Endothelial cell (in vitro differentiated cells): ENCODE measurements at regions not wholly inside any gene's neighbourhood (a gene's known extent, or its start where the extent isn't known, plus 50 kb on each side); places are given as distances from the start of the nearest gene placed in this dataset.

Experiments used
- DNase-seq: peaks from one replicate; pipeline ENCODE4 v3.0.0; 2021; ENCODE audit warnings: low spot score
- H3K27ac Mint-ChIP-seq: one replicate; pipeline ENCODE4 v1.8.0; 2021; ENCODE audit warnings: mixed read lengths, inconsistent platforms; ENCODE audit not compliant: unreplicated experiment
- H3K27me3 Mint-ChIP-seq: one replicate; pipeline ENCODE4 v1.8.0; 2021; ENCODE audit warnings: mild to moderate bottlenecking, moderate library complexity, mixed read lengths, inconsistent platforms; ENCODE audit not compliant: unreplicated experiment
- H3K36me3 Mint-ChIP-seq: one replicate; pipeline ENCODE4 v1.8.0; 2021; ENCODE audit warnings: mild to moderate bottlenecking, low read depth, mixed read lengths, inconsistent platforms; ENCODE audit not compliant: unreplicated experiment
- H3K4me1 Mint-ChIP-seq: one replicate; pipeline ENCODE4 v1.8.0; 2021; ENCODE audit warnings: mild to moderate bottlenecking, mixed read lengths, inconsistent platforms; ENCODE audit not compliant: unreplicated experiment
- H3K4me3 Mint-ChIP-seq: one replicate; pipeline ENCODE4 v1.8.0; 2021; ENCODE audit warnings: mild to moderate bottlenecking, mixed read lengths, inconsistent platforms; ENCODE audit not compliant: unreplicated experiment
- H3K9me3 Mint-ChIP-seq: one replicate; pipeline ENCODE4 v1.8.0; 2021; ENCODE audit warnings: mixed read lengths, inconsistent platforms; ENCODE audit not compliant: unreplicated experiment
- TF ChIP-seq, protein P1 (sequence below): fragments of 200-600 bp; sonication (generic); IDR thresholded peaks from one replicate; pipeline ENCODE4 v1.5.0; 2021; ENCODE audit warnings: antibody characterized with exemption; ENCODE audit not compliant: unreplicated experiment

- TF ChIP-seq, protein P1, sequence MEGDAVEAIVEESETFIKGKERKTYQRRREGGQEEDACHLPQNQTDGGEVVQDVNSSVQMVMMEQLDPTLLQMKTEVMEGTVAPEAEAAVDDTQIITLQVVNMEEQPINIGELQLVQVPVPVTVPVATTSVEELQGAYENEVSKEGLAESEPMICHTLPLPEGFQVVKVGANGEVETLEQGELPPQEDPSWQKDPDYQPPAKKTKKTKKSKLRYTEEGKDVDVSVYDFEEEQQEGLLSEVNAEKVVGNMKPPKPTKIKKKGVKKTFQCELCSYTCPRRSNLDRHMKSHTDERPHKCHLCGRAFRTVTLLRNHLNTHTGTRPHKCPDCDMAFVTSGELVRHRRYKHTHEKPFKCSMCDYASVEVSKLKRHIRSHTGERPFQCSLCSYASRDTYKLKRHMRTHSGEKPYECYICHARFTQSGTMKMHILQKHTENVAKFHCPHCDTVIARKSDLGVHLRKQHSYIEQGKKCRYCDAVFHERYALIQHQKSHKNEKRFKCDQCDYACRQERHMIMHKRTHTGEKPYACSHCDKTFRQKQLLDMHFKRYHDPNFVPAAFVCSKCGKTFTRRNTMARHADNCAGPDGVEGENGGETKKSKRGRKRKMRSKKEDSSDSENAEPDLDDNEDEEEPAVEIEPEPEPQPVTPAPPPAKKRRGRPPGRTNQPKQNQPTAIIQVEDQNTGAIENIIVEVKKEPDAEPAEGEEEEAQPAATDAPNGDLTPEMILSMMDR, result no peak
- DNase-seq, result no peak
- no peaks in the 10 kb centered on the region for H3K36me3 Mint-ChIP-seq
- no peaks in the 10 kb centered on the region for H3K9me3 Mint-ChIP-seq
- H3K4me1 Mint-ChIP-seq, result peaks cover 2% of the 10 kb centered on the region
- H3K4me3 Mint-ChIP-seq, result no peak overlapping the region
- no peak overlapping the region for H3K27ac Mint-ChIP-seq
- no peaks in the 10 kb centered on the region for H3K27me3 Mint-ChIP-seq
Measured at GRCh38 chr1:37281354-37281753, 193.0 kb upstream of the ZC3H12A start.

DNA sequence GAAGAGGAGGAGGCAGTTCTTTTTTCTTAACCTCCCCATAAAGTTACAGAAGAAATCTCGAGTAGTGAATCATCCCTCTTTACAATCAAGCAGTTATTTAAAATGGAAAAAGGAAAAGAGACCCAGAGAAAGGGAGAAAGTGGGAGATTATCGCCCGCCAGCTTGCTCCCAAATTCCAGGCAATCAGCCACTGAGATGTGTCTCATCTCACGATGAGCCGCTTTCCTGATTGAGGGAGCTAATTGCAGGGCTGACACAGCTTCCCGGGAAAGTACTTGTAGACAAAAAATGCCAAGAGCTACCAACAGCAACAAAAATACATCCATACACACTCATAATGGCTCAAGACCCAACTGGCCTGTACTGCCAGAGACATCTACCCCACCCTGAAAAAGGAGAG lies 191.6 kb upstream of the ZC3H12A start:
- no peak overlapping the region for H3K27ac Mint-ChIP-seq
- TF ChIP-seq, protein P1, result no peak
- H3K9me3 Mint-ChIP-seq, result no peaks in the 10 kb centered on the region
- DNase-seq, result no peak
- H3K27me3 Mint-ChIP-seq, result no peaks in the 10 kb centered on the region
- no peaks in the 10 kb centered on the region for H3K36me3 Mint-ChIP-seq
- H3K4me1 Mint-ChIP-seq, result peaks cover 2% of the 10 kb centered on the region
- H3K4me3 Mint-ChIP-seq, result no peak overlapping the region

DNA sequence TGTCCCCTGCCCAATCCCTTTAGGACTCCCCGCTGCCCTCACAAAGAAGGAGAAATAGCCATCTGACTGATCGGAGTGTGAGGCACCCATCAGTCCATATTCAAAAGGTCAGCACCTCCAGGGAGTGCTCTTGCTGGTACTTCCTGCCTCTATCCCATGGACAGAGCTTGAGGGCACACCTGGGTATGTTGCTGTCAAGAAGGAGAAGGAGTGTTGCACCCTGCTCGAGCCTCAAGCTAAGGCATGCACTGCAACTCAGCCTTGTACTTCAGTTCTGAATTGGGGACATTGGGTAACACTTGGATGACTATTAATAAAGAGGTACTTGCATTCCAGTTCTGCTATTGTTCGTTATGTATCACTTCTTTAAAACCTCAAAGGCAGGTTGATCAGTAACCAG lies 190.3 kb upstream of the ZC3H12A start:
- peaks cover 2% of the 10 kb centered on the region for H3K4me1 Mint-ChIP-seq
- no peak overlapping the region for H3K4me3 Mint-ChIP-seq
- H3K27me3 Mint-ChIP-seq, result no peaks in the 10 kb centered on the region
- H3K36me3 Mint-ChIP-seq, result no peaks in the 10 kb centered on the region
- H3K9me3 Mint-ChIP-seq, result no peaks in the 10 kb centered on the region
- no peak overlapping the region for H3K27ac Mint-ChIP-seq
- TF ChIP-seq, protein P1, result no peak
- DNase-seq, result no peak

- no peaks in the 10 kb centered on the region for H3K36me3 Mint-ChIP-seq
- H3K4me3 Mint-ChIP-seq, result no peak overlapping the region
- no peaks in the 10 kb centered on the region for H3K27me3 Mint-ChIP-seq
- H3K9me3 Mint-ChIP-seq, result no peaks in the 10 kb centered on the region
- TF ChIP-seq, protein P1, result no peak
- DNase-seq, result no peak
- no peak overlapping the region for H3K27ac Mint-ChIP-seq
- H3K4me1 Mint-ChIP-seq, result no peaks in the 10 kb centered on the region
Measured at GRCh38 chr1:37286881-37287280, 187.5 kb upstream of the ZC3H12A start.

- H3K9me3 Mint-ChIP-seq, result no peaks in the 10 kb centered on the region
- H3K36me3 Mint-ChIP-seq, result no peaks in the 10 kb centered on the region
- H3K27ac Mint-ChIP-seq, result no peak overlapping the region
- no peaks in the 10 kb centered on the region for H3K27me3 Mint-ChIP-seq
- DNase-seq, result no peak
- H3K4me3 Mint-ChIP-seq, result no peak overlapping the region
- TF ChIP-seq, protein P1, result no peak
- H3K4me1 Mint-ChIP-seq, result no peaks in the 10 kb centered on the region
Measured at GRCh38 chr1:37288900-37289299, 185.5 kb upstream of the ZC3H12A start.
